Omental fat pad (tissue), 3 donors: ENCODE measurements at regions not wholly inside any gene's neighbourhood (a gene's known extent, or its start where the extent isn't known, plus 50 kb on each side); places are given as distances from the start of the nearest gene placed in this dataset.
"Not testable (repeated sequence)": the region's sequence is repeated elsewhere in the genome, so short reads cannot be mapped to it uniquely, and the experiment has no call there.

ENCODE experiments used
- ATAC-seq: fragments of 150-250 bp; one replicate; pipeline ENCODE4 v1.9.1; 2016; ENCODE audit warnings: mild to moderate bottlenecking, moderate library complexity; ENCODE audit not compliant: low FRiP score
- DNase-seq: peaks from one replicate; pipeline ENCODE4 v3.0.0-alpha.2; 2019; ENCODE audit warnings: low spot score
- TF ChIP-seq, protein P1 (sequence below), 3 donors: fragments of 450-650 bp; IDR thresholded peaks; one replicate each; pipeline ENCODE4 v1.5.1; 2016 to 2017; ENCODE audit warnings: antibody characterized with exemption in 3 of 3, mild to moderate bottlenecking in 3 of 3, moderate library complexity in 2 of 3

GRCh38 chr14:27721760-27722159 lies 1044.8 kb upstream of the FOXG1 start:
- ATAC-seq, result no peak
- TF ChIP-seq, protein P1, sequence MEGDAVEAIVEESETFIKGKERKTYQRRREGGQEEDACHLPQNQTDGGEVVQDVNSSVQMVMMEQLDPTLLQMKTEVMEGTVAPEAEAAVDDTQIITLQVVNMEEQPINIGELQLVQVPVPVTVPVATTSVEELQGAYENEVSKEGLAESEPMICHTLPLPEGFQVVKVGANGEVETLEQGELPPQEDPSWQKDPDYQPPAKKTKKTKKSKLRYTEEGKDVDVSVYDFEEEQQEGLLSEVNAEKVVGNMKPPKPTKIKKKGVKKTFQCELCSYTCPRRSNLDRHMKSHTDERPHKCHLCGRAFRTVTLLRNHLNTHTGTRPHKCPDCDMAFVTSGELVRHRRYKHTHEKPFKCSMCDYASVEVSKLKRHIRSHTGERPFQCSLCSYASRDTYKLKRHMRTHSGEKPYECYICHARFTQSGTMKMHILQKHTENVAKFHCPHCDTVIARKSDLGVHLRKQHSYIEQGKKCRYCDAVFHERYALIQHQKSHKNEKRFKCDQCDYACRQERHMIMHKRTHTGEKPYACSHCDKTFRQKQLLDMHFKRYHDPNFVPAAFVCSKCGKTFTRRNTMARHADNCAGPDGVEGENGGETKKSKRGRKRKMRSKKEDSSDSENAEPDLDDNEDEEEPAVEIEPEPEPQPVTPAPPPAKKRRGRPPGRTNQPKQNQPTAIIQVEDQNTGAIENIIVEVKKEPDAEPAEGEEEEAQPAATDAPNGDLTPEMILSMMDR (IDR thresholded peaks at IDR 0.05), result no peak
- DNase-seq, result no peak

DNA sequence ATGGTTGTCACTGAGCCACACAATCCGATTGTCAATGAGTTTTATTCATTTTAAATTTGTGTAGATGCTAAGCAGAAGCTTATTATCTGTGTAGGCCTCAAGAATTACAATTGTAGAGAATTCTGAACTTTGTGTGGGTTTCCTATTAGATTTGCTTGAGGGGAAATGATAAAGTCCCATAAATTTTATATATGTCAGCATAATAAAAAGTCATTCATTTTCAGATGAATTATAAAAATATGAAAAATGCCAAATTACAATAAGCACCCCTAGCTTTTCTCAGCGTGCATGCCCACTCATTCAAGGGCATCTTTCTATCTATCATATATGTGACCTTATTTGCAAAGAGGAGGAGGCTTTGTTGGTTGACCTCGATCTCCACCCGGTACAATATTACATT lies 1041.1 kb upstream of the FOXG1 start:
- no peak for ATAC-seq
- no peak for DNase-seq
- TF ChIP-seq, protein P1 (IDR thresholded peaks at IDR 0.05), result no peak

GRCh38 chr14:27727251-27727770 lies 1039.3 kb upstream of the FOXG1 start:
- ATAC-seq, result no peak
- DNase-seq, result no peak
- TF ChIP-seq, protein P1 (IDR thresholded peaks at IDR 0.05), result no peak

DNA sequence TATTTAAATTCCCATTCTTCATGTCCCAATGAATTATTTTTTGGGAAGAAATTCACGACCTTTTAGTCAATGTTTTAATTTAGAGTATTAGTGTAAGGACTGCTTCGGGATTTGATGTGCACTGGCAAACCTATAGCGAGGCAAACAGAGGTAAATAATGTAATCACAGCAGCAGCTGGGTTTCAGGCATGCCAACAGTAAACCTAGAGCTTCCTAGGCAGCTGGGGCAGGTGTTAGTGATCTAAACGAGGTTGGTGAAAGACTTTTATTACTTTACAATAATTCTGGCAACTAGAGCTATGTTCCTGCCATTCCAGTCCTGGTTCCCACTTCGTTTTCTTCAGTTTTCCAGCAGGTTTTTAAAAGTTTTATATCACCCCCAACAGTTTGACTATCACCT lies 1036.4 kb upstream of the FOXG1 start:
- TF ChIP-seq, protein P1 (IDR thresholded peaks at IDR 0.05), result no peak
- no peak for DNase-seq
- ATAC-seq, result no peak

GRCh38 chr14:27739657-27740156 lies 1026.9 kb upstream of the FOXG1 start:
- DNase-seq (no peak), ATAC-seq (no peak)
- TF ChIP-seq, protein P1 (IDR thresholded peaks at IDR 0.05), result no peak

- TF ChIP-seq, protein P1 (IDR thresholded peaks at IDR 0.05), result no peak
- ATAC-seq (no peak), DNase-seq (no peak)
Measured at GRCh38 chr14:27750114-27750513, 1016.5 kb upstream of the FOXG1 start.

DNA sequence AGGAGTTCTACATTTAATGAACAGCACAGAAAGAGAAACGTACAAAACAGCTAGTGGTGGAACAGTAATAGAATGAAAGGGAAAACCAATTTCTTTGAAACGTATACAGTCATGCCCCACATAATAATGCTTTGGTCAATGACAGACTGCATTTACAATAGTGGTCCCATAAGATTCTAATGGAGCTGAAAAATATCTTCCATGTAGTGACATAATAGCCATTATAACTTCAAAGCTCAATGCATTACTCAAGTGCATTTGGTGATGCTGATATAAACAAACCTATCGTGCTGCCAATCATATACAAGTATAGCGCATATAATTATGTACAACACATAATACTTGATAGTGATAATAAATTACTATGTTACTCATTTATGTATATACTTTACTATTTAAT lies 1008.9 kb upstream of the FOXG1 start:
- DNase-seq, ATAC-seq: not testable (repeated sequence)

DNA sequence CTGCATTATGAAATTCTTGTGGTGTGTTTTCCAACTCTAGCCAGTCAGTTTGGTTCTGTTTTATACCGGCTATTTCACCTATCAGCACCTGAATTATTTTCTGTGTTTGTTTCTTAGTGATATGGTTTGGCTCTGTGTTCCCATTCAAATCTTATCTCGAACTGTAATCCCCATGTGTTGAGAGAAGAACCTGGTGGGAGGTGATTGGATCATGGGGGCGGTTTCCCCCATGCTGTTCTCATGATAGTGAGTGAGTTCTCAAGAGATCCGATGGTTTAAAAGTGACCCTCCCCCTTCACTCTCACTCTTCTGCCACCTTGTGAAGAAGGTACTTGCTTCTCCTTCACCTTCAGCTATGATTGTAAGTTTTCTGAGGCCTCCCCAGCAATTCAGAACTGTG lies 1006.2 kb upstream of the FOXG1 start:
- DNase-seq, ATAC-seq: not testable (repeated sequence)

DNA sequence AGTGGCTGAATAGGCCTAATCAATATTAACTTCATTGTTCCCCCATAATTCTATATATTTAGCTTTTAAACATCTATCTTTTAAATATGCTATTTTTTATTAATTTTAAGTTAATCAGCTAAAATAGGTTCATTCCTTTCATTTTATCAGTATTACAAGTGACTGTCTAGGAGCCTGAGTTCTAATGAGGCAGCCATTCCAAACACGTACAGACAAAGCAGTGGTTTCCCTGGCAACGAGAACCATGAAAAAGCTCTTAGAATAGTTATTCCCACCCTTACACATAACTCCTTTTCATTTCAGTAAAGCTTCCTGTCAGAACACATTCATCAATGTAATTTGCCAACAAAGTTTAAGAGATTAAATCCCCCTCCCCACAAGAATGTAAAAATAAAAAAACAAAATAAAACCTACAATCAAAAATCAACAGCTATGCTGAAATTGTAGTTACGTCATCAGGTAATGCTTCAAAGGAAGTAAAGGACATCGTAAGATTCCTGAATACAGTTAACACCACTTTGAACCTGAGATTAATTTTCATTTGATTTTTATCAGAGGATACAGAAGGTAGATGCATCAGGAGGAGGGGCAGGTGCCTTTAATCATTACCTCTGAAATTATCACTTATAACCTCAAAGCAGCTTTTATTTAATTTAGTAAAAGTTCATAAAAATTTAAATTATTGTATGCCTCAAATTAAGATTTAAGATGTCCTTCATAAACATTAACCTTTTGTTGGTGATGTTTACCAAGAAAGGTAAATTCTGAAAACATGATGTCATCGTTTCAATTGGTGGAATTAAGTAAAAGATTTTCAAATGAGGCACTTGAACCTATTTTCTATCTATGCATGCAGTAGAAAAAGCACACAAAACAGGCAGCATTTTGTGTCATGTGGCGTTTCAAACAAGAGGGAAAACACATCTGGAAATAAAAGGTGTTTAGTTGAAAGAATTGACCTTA lies 967.2 kb upstream of the FOXG1 start:
- not testable (repeated sequence) for ATAC-seq, DNase-seq

DNA sequence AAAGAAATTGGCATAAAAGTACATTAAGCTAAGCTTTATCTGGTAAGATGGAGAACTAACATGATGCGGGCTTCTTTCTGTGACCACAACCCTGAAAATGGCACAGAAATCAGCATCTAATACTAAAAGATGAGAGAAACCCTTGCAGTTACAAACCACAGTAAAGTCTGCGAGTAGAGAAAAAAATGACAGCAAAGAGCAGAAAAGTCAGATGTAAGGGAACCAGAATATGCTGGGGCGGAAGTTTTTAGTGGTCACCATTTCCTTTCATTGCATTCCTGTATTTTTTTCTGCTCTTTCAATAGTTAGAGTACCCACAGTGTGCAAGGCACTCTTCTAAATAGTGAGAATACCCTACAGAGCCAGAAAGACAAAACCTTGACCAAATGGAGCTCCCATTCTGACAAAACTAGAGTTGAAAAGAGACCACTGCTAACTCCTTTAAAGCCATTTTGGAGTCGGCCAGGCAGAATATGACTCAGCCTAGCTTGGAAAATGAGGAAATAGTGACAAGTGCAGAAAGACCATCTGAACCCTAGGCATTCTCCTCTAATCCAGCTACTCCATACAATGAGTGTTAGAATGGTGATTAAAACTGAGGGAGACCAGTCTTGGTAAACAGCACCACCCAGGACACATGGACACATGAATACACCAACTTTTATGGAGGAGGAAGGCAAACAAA lies 948.7 kb upstream of the FOXG1 start:
- DNase-seq, ATAC-seq: not testable (repeated sequence)

DNA sequence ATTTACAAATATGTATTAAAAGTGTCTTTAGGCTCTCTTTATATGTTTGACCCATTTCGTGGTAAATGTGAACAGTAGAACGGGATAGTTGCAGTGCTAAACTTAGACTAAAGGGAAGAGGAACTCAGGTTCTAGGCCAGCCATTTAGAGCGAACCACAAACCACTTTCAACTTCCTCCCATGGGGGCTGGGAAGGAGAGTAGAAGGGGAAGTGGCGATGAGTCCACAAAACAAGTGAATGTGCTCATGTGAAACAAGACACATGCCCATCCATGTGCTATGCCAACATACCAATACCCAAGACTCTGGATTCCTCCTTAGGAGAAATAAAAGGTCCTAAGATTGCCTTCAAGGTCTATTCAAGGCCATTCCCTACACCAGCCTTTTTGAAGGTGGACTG lies 940.4 kb upstream of the FOXG1 start:
- ATAC-seq, result not testable (repeated sequence)

More for the DNA sequence above, 940.4 kb upstream of the FOXG1 start:
- DNase-seq, result not testable (repeated sequence)
